Tibial nerve (tissue), 4 donors: ENCODE measurements at regions not wholly inside any gene's neighbourhood (a gene's known extent, or its start where the extent isn't known, plus 50 kb on each side); places are given as distances from the start of the nearest gene placed in this dataset.

ENCODE experiments used
- DNase-seq, 2 donors: peaks; one replicate each; pipeline ENCODE4 v3.0.0-alpha.2; 2019; ENCODE audit warnings: low spot score in 2 of 2
- H3K27ac ChIP-seq, 4 donors: fragments of 200-600 bp; sonication (generic) in 3 of 4; one replicate each; pipeline ENCODE4 v1.5.1; 2017 to 2019; ENCODE audit warnings: mild to moderate bottlenecking in 1 of 4
- H3K27me3 ChIP-seq, 2 donors: fragments of 200-600 bp; sonication (generic) in 1 of 2; one replicate each; pipeline versions ENCODE4 v1.5.1 to v1.6.0; 2017 to 2019
- H3K36me3 ChIP-seq, 3 donors: fragments of 200-600 bp; sonication (generic); one replicate each; pipeline ENCODE4 v1.5.1; 2018 to 2019
- H3K4me1 ChIP-seq, 4 donors: fragments of 200-600 bp; sonication (generic) in 3 of 4; one replicate each; pipeline ENCODE4 v1.5.1; 2017 to 2019
- H3K4me3 ChIP-seq, 4 donors: fragments of 200-600 bp; sonication (generic) in 3 of 4; one replicate each; pipeline ENCODE4 v1.5.1; 2017 to 2019; ENCODE audit warnings: mild to moderate bottlenecking in 1 of 4, moderate library complexity in 1 of 4
- H3K9me3 ChIP-seq, 4 donors: fragments of 200-600 bp; sonication (generic) in 3 of 4; one replicate each; pipeline ENCODE4 v1.5.1; 2017 to 2019
- EP300 ChIP-seq, 2 donors: sonication (generic); formaldehyde crosslinking; IDR thresholded peaks; one replicate each; pipeline ENCODE4 v1.6.1; 2017; ENCODE audit warnings: antibody characterized with exemption in 2 of 2, mild to moderate bottlenecking in 1 of 2
- POLR2A ChIP-seq, 2 donors: fragments of 450-650 bp; IDR thresholded peaks; one replicate each; pipeline ENCODE4 v1.6.1; 2017; ENCODE audit warnings: antibody characterized with exemption in 2 of 2, mild to moderate bottlenecking in 2 of 2, moderate library complexity in 2 of 2
- WGBS, 2 donors: methylation state at CpG; one replicate each; pipeline ENCODE4 v1.1.5; 2018; 5-methylcytosine and 5-hydroxymethylcytosine counted together
- TF ChIP-seq, protein P1 (sequence below), 5 experiments: fragments of 200-600 bp in 3 of 5; fragments of 450-650 bp in 2 of 5; sonication (generic) in 3 of 5; IDR thresholded peaks; one replicate each; pipeline ENCODE4 v1.5.1; 2016 to 2019; ENCODE audit warnings: antibody characterized with exemption in 5 of 5, mild to moderate bottlenecking in 3 of 5, moderate library complexity in 2 of 5

DNA sequence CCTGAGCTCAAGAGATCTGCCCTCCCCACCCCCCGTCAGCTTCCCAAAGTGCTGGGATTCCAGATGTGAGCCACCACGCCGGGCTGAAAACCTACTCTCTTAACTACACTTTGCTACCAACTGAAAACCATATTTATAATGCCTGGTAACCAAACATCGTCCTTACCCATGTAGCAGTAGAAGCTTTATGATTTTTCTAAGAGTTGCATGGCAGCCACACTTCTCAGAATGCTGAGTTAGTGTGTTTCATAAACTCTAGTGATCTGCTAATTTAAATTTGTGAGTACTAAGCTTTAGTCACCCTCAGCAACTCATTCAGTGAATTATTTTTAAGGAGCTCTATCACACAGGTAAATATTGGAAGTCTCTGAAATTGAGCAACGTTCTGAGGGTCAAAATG lies 478.4 kb downstream of the KDM4C start:
- no peaks in the 10 kb centered on the region for H3K36me3 ChIP-seq

DNA sequence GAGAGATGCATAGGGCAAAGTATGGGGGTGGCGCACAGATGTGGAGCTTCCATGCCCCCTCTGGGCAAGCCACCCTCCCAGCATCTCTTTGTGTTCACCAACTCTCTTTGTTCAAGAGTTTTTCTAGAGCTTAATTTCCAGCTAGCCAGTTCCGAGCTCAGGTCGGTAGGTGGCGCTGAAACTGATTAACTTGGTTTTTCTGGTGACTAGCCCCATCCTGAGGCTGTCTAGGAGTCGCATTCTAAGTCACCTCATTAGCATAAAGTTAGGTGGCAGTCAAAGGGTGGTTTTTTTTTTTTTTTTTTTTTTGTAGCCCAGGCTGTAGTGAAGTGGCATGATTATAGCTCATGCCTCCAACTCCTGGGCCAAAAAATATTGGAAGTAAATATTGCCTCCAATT lies 476.4 kb downstream of the KDM4C start:
- no peaks in the 10 kb centered on the region for H3K27me3 ChIP-seq
- no peak overlapping the region for H3K27ac ChIP-seq
- no peak for TF ChIP-seq POLR2A (IDR thresholded peaks at IDR 0.05)
- TF ChIP-seq, protein P1, sequence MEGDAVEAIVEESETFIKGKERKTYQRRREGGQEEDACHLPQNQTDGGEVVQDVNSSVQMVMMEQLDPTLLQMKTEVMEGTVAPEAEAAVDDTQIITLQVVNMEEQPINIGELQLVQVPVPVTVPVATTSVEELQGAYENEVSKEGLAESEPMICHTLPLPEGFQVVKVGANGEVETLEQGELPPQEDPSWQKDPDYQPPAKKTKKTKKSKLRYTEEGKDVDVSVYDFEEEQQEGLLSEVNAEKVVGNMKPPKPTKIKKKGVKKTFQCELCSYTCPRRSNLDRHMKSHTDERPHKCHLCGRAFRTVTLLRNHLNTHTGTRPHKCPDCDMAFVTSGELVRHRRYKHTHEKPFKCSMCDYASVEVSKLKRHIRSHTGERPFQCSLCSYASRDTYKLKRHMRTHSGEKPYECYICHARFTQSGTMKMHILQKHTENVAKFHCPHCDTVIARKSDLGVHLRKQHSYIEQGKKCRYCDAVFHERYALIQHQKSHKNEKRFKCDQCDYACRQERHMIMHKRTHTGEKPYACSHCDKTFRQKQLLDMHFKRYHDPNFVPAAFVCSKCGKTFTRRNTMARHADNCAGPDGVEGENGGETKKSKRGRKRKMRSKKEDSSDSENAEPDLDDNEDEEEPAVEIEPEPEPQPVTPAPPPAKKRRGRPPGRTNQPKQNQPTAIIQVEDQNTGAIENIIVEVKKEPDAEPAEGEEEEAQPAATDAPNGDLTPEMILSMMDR (IDR thresholded peaks at IDR 0.05), result peak in 1 of 5 experiments; percentile 5
- no peak overlapping the region for H3K4me3 ChIP-seq
- no peaks in the 10 kb centered on the region for H3K4me1 ChIP-seq
- no peak for DNase-seq
- no peaks in the 10 kb centered on the region for H3K9me3 ChIP-seq
- H3K36me3 ChIP-seq, result no peaks in the 10 kb centered on the region
- 46 to 59% methylated on average over 5 of the region's 5 CpGs for WGBS, 2 donors

More for the DNA sequence above, 478.4 kb downstream of the KDM4C start:
- Histone ChIP-seq H3K27me3 (no peaks in the 10 kb centered on the region), H3K4me1 (no peaks in the 10 kb centered on the region), H3K27ac (no peak overlapping the region), H3K9me3 (peaks cover 0 to 13% (median 3%) of the 10 kb centered on the region in 4 donors), H3K4me3 (no peak overlapping the region)
- no peak for DNase-seq
- no peak for TF ChIP-seq POLR2A (IDR thresholded peaks at IDR 0.05)
- TF ChIP-seq EP300 (IDR thresholded peaks at IDR 0.05), result no peak
- TF ChIP-seq, protein P1 (IDR thresholded peaks at IDR 0.05), result no peak
- WGBS, 2 donors, result 87 to 90% methylated on average over 5 of the region's 5 CpGs

DNA sequence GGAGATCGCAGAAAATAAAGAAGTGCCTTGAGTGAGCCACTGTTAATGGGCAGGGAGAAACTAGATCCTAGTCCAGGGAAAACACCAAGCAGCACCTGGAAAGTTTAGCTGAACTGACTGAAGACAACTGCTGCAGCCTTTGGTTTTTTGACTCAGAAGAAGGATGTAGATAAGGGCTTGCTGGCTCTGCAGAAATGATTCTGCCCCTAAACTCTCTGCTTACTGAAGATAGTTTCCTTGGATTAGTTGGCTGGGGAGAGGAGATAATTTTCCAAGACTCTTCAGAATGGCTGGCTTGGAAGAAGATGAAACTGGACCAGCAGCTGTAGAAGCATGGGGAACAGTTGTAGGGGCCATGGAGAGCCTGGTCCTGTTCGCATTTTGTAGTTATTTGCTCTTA lies 471.8 kb downstream of the KDM4C start:
- WGBS, 2 donors, result 89 to 95% methylated on average over 2 of the region's 2 CpGs
- TF ChIP-seq, protein P1 (IDR thresholded peaks at IDR 0.05), result no peak
- TF ChIP-seq EP300 (IDR thresholded peaks at IDR 0.05) (no peak), POLR2A (IDR thresholded peaks at IDR 0.05) (no peak)
- no peak overlapping the region for H3K4me3 ChIP-seq
- H3K36me3 ChIP-seq, result no peaks in the 10 kb centered on the region
- H3K27ac ChIP-seq, result no peak overlapping the region
- no peaks in the 10 kb centered on the region for H3K9me3 ChIP-seq
- no peaks in the 10 kb centered on the region for H3K4me1 ChIP-seq
- DNase-seq, result no peak
- H3K27me3 ChIP-seq, result no peaks in the 10 kb centered on the region

DNA sequence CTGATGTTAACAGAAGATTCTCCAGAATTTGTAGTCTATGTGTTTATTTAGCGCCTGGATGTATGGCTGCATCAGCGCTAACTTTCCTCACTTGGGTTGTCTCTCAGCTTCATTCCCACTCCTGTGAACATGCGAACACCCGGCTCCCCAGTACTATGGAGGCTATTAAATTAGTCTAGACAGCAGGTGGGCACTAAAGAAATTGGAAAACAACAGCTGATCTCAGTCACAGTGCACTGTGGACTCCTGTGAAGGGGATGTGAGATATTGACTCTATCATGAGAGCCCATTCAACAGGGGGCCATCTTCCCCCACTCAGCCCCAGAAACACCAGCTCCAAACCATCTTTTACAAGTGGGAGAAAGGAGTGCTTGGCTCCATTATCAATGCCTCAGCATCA lies 471.0 kb downstream of the KDM4C start:
- no peak for DNase-seq
- H3K27ac ChIP-seq, result no peak overlapping the region
- no peaks in the 10 kb centered on the region for H3K9me3 ChIP-seq
- H3K4me1 ChIP-seq, result no peaks in the 10 kb centered on the region
- 86% methylated on average over 4 of the region's 4 CpGs for WGBS, 2 donors
- H3K36me3 ChIP-seq, result no peaks in the 10 kb centered on the region
- no peaks in the 10 kb centered on the region for H3K27me3 ChIP-seq
- H3K4me3 ChIP-seq, result no peak overlapping the region
- TF ChIP-seq, protein P1 (IDR thresholded peaks at IDR 0.05), result no peak
- TF ChIP-seq POLR2A (IDR thresholded peaks at IDR 0.05), result no peak
- TF ChIP-seq EP300 (IDR thresholded peaks at IDR 0.05), result no peak

DNA sequence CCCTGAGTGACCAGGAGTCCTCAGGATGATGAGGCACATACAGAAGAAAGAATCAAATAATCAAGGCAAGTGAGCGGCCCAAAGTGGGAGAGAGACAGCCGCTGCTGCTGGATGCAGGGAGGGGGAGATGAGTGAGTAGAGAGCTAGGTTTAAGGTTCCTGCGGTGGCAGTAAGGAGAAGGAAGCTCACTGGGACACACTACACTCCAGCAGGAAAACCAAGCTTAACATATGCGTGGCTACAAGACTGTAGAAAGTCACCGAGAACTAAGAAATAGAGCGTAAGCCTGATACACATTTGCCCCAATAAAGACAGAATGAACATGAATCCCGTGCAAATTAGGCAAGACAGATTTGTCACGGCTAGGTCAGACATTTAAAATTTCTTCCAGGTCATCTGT lies 470.2 kb downstream of the KDM4C start:
- no peaks in the 10 kb centered on the region for H3K9me3 ChIP-seq
- DNase-seq, result no peak

More for the DNA sequence above, 470.2 kb downstream of the KDM4C start:
- Histone ChIP-seq H3K4me3 (no peak overlapping the region), H3K27me3 (no peaks in the 10 kb centered on the region), H3K36me3 (no peaks in the 10 kb centered on the region), H3K27ac (no peak overlapping the region), H3K4me1 (no peaks in the 10 kb centered on the region)
- 62 to 85% methylated on average over 8 of the region's 8 CpGs for WGBS, 2 donors
- no peak for TF ChIP-seq POLR2A (IDR thresholded peaks at IDR 0.05)
- no peak for TF ChIP-seq EP300 (IDR thresholded peaks at IDR 0.05)
- TF ChIP-seq, protein P1 (IDR thresholded peaks at IDR 0.05), result no peak
